Tibial nerve (tissue), 4 donors: ENCODE measurements at regions not wholly inside any gene's neighbourhood (a gene's known extent, or its start where the extent isn't known, plus 50 kb on each side); places are given as distances from the start of the nearest gene placed in this dataset.
"Not testable (repeated sequence)": the region's sequence is repeated elsewhere in the genome, so short reads cannot be mapped to it uniquely, and the experiment has no call there.

Experiments used
- DNase-seq, 2 donors: peaks; one replicate each; pipeline ENCODE4 v3.0.0-alpha.2; 2019; ENCODE audit warnings: low spot score in 2 of 2
- H3K27ac ChIP-seq, 4 donors: fragments of 200-600 bp; sonication (generic) in 3 of 4; one replicate each; pipeline ENCODE4 v1.5.1; 2017 to 2019; ENCODE audit warnings: mild to moderate bottlenecking in 1 of 4
- H3K27me3 ChIP-seq, 2 donors: fragments of 200-600 bp; sonication (generic) in 1 of 2; one replicate each; pipeline versions ENCODE4 v1.5.1 to v1.6.0; 2017 to 2019
- H3K36me3 ChIP-seq, 3 donors: fragments of 200-600 bp; sonication (generic); one replicate each; pipeline ENCODE4 v1.5.1; 2018 to 2019
- H3K4me1 ChIP-seq, 4 donors: fragments of 200-600 bp; sonication (generic) in 3 of 4; one replicate each; pipeline ENCODE4 v1.5.1; 2017 to 2019
- H3K4me3 ChIP-seq, 4 donors: fragments of 200-600 bp; sonication (generic) in 3 of 4; one replicate each; pipeline ENCODE4 v1.5.1; 2017 to 2019; ENCODE audit warnings: mild to moderate bottlenecking in 1 of 4, moderate library complexity in 1 of 4
- H3K9me3 ChIP-seq, 4 donors: fragments of 200-600 bp; sonication (generic) in 3 of 4; one replicate each; pipeline ENCODE4 v1.5.1; 2017 to 2019
- EP300 ChIP-seq, 2 donors: sonication (generic); formaldehyde crosslinking; IDR thresholded peaks; one replicate each; pipeline ENCODE4 v1.6.1; 2017; ENCODE audit warnings: antibody characterized with exemption in 2 of 2, mild to moderate bottlenecking in 1 of 2
- POLR2A ChIP-seq, 2 donors: fragments of 450-650 bp; IDR thresholded peaks; one replicate each; pipeline ENCODE4 v1.6.1; 2017; ENCODE audit warnings: antibody characterized with exemption in 2 of 2, mild to moderate bottlenecking in 2 of 2, moderate library complexity in 2 of 2
- WGBS, 2 donors: methylation state at CpG; one replicate each; pipeline ENCODE4 v1.1.5; 2018; 5-methylcytosine and 5-hydroxymethylcytosine counted together
- TF ChIP-seq, protein P1 (sequence below), 5 experiments: fragments of 200-600 bp in 3 of 5; fragments of 450-650 bp in 2 of 5; sonication (generic) in 3 of 5; IDR thresholded peaks; one replicate each; pipeline ENCODE4 v1.5.1; 2016 to 2019; ENCODE audit warnings: antibody characterized with exemption in 5 of 5, mild to moderate bottlenecking in 3 of 5, moderate library complexity in 2 of 5

DNA sequence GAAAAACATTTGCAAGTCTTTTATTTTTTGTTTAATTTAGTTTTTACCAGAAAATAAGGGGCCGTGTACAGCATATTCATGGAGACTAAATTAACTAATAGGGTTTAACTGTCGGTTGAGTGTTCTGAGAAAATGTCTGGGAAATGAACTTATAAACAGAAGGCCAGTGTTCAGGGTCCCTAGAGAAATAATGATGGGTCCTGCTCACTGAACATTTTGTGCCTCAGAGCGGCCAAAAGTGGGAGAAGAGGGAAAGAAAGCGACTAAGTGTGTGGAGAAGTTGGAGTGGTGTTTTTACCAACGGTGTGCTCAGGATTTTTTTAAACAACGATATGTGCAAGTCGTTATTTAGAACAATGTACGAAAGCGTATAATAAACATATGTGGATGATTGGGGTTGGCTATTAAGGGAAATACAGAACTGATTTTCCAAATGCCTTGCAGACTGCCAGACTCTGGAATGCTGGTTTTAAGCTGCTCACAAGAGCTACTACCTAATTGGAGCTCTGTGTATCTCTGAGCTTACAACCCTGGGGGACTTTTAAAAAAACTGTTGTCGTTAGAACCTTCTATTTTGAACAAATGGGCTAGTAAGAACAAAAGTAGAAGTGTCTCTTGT, 166.7 kb downstream of the SLC38A4 start:
- no peaks in the 10 kb centered on the region for H3K9me3 ChIP-seq
- H3K27ac ChIP-seq: peak overlapping the region; percentile 34 to 65 (median 56)
- peak overlapping the region in 1 of 4 donors; percentile 5 for H3K4me3 ChIP-seq
- TF ChIP-seq, protein P1, sequence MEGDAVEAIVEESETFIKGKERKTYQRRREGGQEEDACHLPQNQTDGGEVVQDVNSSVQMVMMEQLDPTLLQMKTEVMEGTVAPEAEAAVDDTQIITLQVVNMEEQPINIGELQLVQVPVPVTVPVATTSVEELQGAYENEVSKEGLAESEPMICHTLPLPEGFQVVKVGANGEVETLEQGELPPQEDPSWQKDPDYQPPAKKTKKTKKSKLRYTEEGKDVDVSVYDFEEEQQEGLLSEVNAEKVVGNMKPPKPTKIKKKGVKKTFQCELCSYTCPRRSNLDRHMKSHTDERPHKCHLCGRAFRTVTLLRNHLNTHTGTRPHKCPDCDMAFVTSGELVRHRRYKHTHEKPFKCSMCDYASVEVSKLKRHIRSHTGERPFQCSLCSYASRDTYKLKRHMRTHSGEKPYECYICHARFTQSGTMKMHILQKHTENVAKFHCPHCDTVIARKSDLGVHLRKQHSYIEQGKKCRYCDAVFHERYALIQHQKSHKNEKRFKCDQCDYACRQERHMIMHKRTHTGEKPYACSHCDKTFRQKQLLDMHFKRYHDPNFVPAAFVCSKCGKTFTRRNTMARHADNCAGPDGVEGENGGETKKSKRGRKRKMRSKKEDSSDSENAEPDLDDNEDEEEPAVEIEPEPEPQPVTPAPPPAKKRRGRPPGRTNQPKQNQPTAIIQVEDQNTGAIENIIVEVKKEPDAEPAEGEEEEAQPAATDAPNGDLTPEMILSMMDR (IDR thresholded peaks at IDR 0.05): no peak
- peak in 1 of 2 donors; percentile 51 for TF ChIP-seq EP300 (IDR thresholded peaks at IDR 0.05)
- no peak for DNase-seq
- peaks cover 0 to 49% (median 15%) of the 10 kb centered on the region in 4 donors for H3K4me1 ChIP-seq
- no peaks in the 10 kb centered on the region for H3K27me3 ChIP-seq
- H3K36me3 ChIP-seq: no peaks in the 10 kb centered on the region
- WGBS, 2 donors: 31 to 37% methylated on average over 10 of the region's 10 CpGs

DNA sequence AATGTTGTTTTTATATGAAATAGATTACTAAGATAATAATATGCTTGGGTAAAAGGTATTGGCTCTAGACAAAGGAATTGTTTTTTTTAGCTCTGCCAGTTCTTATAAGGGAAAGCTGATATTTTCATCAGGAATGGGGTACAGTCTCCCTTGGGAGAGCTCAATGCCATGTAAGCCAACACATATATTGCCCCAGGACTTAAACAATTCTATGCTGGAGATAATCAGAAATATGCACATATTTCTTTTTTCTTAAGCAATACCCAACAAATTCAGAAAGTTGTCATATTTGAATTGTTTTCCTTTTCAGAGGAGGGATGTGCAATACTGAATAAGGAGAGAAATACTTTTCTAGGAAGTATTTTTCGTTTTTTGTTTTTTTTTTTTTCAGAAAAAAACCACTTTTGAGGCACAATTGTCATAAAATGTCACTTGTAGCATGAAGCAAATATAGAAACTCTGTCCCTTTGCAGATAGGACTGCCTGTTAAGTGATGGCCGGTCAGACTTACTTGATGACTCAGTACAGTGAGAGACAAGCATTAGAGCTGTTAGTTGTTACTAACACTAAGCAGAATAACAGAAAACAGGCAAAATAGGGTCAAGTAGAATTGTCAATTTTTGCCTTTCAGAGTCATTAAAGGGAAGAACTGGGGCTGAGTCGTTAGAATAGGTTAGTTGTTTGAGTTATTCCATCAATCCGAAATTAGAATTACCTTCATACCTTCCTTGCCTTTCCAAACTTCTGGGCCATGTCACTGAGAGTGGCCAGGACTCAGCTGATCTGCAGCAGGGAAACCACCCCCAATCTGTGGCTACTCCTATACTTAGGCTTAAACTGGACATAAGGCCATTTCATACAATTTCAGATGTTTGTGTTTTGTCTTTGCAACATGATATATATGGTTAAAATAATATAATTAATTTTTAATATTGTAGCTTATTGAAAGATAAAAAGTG, 168.1 kb downstream of the SLC38A4 start:
- Histone ChIP-seq H3K9me3 (no peaks in the 10 kb centered on the region), H3K27ac (peak overlapping the region in 2 of 4 donors; percentile 61 to 65), H3K27me3 (no peaks in the 10 kb centered on the region), H3K4me1 (peaks cover 0 to 49% (median 15%) of the 10 kb centered on the region in 4 donors), H3K36me3 (no peaks in the 10 kb centered on the region), H3K4me3 (no peak overlapping the region)
- WGBS, 2 donors: 71 to 73% methylated on average over 4 of the region's 4 CpGs
- no peak for DNase-seq
- no peak for TF ChIP-seq EP300 (IDR thresholded peaks at IDR 0.05)
- TF ChIP-seq, protein P1 (IDR thresholded peaks at IDR 0.05): no peak
- TF ChIP-seq POLR2A (IDR thresholded peaks at IDR 0.05): no peak

DNA sequence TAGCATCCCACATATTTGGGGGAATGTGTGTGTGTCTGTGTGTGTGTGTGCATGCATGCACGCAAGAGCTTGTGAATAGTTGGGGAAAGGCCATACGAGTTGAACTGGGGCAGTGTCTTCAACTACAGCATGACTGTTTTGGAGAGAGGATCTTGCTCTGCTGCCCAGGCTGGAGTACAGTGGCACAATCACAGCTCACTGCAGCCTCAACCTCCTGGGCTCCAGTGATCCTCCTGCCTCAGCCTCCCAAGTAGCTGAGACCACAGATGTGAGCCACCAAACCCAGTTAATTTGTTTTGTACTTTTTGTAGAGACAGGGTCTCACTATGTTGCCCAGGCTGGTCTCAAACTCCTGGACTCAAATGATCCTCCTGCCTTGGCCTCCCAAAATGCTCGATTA, 169.8 kb downstream of the SLC38A4 start:
- H3K27me3 ChIP-seq, H3K27ac ChIP-seq, DNase-seq, H3K36me3 ChIP-seq, H3K4me3 ChIP-seq, H3K9me3 ChIP-seq: not testable (repeated sequence)
- H3K4me1 ChIP-seq: peaks cover 0 to 41% (median 12%) of the 10 kb centered on the region in 4 donors
- 89 to 90% methylated on average over 3 of the region's 3 CpGs for WGBS, 2 donors

DNA sequence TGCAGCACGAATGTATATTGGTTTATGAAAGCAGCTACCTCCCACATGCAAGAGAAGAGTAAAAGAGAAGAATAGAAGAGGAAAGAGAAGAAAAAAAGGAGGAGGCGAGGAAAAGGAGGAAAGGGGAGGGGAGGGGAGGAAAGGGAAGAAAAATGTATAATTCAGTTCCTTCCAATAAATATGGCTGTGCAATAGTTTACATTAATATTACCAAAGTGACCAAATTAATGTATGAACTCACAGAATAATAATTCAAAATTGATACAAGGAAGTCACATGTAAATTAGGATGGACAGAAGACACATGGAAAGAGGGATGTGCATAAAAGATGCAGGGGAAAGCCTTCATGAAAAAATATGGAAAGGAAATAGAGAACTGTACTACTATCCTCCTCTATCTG, 172.5 kb downstream of the SLC38A4 start:
- no peaks in the 10 kb centered on the region for H3K27me3 ChIP-seq
- no peaks in the 10 kb centered on the region for H3K9me3 ChIP-seq
- H3K4me1 ChIP-seq: peaks cover 0 to 16% (median 8%) of the 10 kb centered on the region in 4 donors
- DNase-seq: no peak
- H3K27ac ChIP-seq: no peak overlapping the region
- H3K36me3 ChIP-seq: no peaks in the 10 kb centered on the region
- 73 to 86% methylated on average over 2 of the region's 2 CpGs for WGBS, 2 donors
- no peak for TF ChIP-seq EP300 (IDR thresholded peaks at IDR 0.05)
- TF ChIP-seq, protein P1 (IDR thresholded peaks at IDR 0.05): no peak
- TF ChIP-seq POLR2A (IDR thresholded peaks at IDR 0.05): no peak
- no peak overlapping the region for H3K4me3 ChIP-seq

DNA sequence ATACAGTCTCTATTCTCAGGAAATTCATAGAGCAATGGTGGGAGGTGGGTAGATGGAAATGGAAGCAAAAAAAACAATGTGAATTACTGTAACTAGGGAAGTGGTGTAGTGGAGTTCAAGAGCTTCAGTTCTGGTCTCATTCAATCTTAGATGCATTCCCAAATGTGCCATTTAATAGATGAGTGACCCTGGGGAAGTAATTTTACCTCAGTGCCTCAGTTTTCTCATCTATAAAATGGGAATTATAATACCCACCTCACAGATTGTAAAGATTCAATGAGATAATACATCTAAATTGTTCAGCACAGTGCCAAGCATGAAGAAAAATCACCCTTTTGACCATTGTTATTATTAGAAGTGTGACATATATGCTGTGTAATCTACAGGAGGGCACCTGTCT, 173.1 kb downstream of the SLC38A4 start:
- Histone ChIP-seq H3K27ac (no peak overlapping the region), H3K9me3 (no peaks in the 10 kb centered on the region), H3K4me3 (no peak overlapping the region), H3K36me3 (no peaks in the 10 kb centered on the region), H3K4me1 (peaks cover 0 to 9% (median 5%) of the 10 kb centered on the region in 4 donors), H3K27me3 (no peaks in the 10 kb centered on the region)
- DNase-seq: no peak
- TF ChIP-seq EP300 (IDR thresholded peaks at IDR 0.05) (no peak), POLR2A (IDR thresholded peaks at IDR 0.05) (no peak)
- TF ChIP-seq, protein P1 (IDR thresholded peaks at IDR 0.05): no peak
